ENCODE measurements at regions not wholly inside any gene's neighbourhood (a gene's known extent, or its start where the extent isn't known, plus 50 kb on each side); places are given as distances from the start of the nearest gene placed in this dataset.

- TF ChIP-seq MAX (IDR thresholded peaks at IDR 0.05) (no peak), YY1 (IDR thresholded peaks at IDR 0.05) (no peak), RAD21 (IDR thresholded peaks at IDR 0.05) (no peak)
- TF ChIP-seq, protein P1, sequence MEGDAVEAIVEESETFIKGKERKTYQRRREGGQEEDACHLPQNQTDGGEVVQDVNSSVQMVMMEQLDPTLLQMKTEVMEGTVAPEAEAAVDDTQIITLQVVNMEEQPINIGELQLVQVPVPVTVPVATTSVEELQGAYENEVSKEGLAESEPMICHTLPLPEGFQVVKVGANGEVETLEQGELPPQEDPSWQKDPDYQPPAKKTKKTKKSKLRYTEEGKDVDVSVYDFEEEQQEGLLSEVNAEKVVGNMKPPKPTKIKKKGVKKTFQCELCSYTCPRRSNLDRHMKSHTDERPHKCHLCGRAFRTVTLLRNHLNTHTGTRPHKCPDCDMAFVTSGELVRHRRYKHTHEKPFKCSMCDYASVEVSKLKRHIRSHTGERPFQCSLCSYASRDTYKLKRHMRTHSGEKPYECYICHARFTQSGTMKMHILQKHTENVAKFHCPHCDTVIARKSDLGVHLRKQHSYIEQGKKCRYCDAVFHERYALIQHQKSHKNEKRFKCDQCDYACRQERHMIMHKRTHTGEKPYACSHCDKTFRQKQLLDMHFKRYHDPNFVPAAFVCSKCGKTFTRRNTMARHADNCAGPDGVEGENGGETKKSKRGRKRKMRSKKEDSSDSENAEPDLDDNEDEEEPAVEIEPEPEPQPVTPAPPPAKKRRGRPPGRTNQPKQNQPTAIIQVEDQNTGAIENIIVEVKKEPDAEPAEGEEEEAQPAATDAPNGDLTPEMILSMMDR (IDR thresholded peaks at IDR 0.05; ENCODE audit: low read depth, low read length, missing input control): no peak
Measured at GRCh38 chr9:120152295-120152694, 427.7 kb downstream of the CDK5RAP2 start.

All from liver (tissue), 3 donors.